HG03457 (cell line): ENCODE measurements at regions not wholly inside any gene's neighbourhood (a gene's known extent, or its start where the extent isn't known, plus 50 kb on each side); places are given as distances from the start of the nearest gene placed in this dataset.

Experiments used
- ATAC-seq: cut with Tn5 transposase; IDR thresholded peaks from one replicate; pipeline ENCODE4 v1.9.1; 2021; ENCODE audit warnings: moderate number of reproducible peaks; ENCODE audit not compliant: unreplicated experiment

- no peak for ATAC-seq
Measured at GRCh38 chr1:62978741-62979140, 194.8 kb downstream of the ATG4C start.

GRCh38 chr1:62981434-62981833 is 197.5 kb downstream of the ATG4C start:
- ATAC-seq: no peak

GRCh38 chr1:62988867-62989266 is 204.9 kb downstream of the ATG4C start:
- no peak for ATAC-seq

- no peak for ATAC-seq
Measured at GRCh38 chr1:62989497-62989896, 205.6 kb downstream of the ATG4C start.

GRCh38 chr1:62991152-62991551 is 207.2 kb downstream of the ATG4C start:
- no peak for ATAC-seq

GRCh38 chr1:62993844-62994243 is 209.9 kb downstream of the ATG4C start:
- no peak for ATAC-seq

- no peak for ATAC-seq
Measured at GRCh38 chr1:62995173-62995572, 211.2 kb downstream of the ATG4C start.

- ATAC-seq: no peak
Measured at GRCh38 chr1:62997884-62998283, 214.0 kb downstream of the ATG4C start.

- no peak for ATAC-seq
Measured at GRCh38 chr1:62998845-62999649, 215.1 kb downstream of the ATG4C start.

GRCh38 chr1:63000508-63000907 is 216.6 kb downstream of the ATG4C start:
- ATAC-seq: no peak

- no peak for ATAC-seq
Measured at GRCh38 chr1:63004868-63005267, 220.9 kb downstream of the ATG4C start.

- ATAC-seq: no peak
Measured at GRCh38 chr1:63005812-63006211, 221.9 kb downstream of the ATG4C start.

GRCh38 chr1:63009421-63009820 is 225.5 kb downstream of the ATG4C start:
- no peak for ATAC-seq

- ATAC-seq: no peak
Measured at GRCh38 chr1:63010913-63011660, 227.2 kb downstream of the ATG4C start.

GRCh38 chr1:63012339-63012738 is 228.4 kb downstream of the ATG4C start:
- no peak for ATAC-seq

GRCh38 chr1:63014267-63014666 is 230.3 kb downstream of the ATG4C start:
- ATAC-seq: no peak

GRCh38 chr1:63022319-63022718 is 238.4 kb downstream of the ATG4C start:
- ATAC-seq: no peak

- no peak for ATAC-seq
Measured at GRCh38 chr1:63023171-63023570, 239.2 kb downstream of the ATG4C start.

GRCh38 chr1:63023637-63024036 is 239.7 kb downstream of the ATG4C start:
- ATAC-seq: no peak

GRCh38 chr1:63024132-63024531 is 240.2 kb downstream of the ATG4C start:
- no peak for ATAC-seq

GRCh38 chr1:63027176-63027575 is 243.2 kb downstream of the ATG4C start:
- no peak for ATAC-seq

- no peak for ATAC-seq
Measured at GRCh38 chr1:63032171-63032570, 248.2 kb downstream of the ATG4C start.
